ENCODE measurements at regions not wholly inside any gene's neighbourhood (a gene's known extent, or its start where the extent isn't known, plus 50 kb on each side); places are given as distances from the start of the nearest gene placed in this dataset.
"Not testable (repeated sequence)": the region's sequence is repeated elsewhere in the genome, so short reads cannot be mapped to it uniquely, and the experiment has no call there.

GRCh38 chr6:5898563-5898962, 108.2 kb downstream of the NRN1 start:
- DNase-seq (ENCODE audit: low spot score in 2 of 2) (no peak), FAIRE-seq (no peak)

GRCh38 chr6:5898102-5898501, 108.6 kb downstream of the NRN1 start:
- DNase-seq (ENCODE audit: low spot score in 2 of 2) (no peak), FAIRE-seq (no peak)

DNA sequence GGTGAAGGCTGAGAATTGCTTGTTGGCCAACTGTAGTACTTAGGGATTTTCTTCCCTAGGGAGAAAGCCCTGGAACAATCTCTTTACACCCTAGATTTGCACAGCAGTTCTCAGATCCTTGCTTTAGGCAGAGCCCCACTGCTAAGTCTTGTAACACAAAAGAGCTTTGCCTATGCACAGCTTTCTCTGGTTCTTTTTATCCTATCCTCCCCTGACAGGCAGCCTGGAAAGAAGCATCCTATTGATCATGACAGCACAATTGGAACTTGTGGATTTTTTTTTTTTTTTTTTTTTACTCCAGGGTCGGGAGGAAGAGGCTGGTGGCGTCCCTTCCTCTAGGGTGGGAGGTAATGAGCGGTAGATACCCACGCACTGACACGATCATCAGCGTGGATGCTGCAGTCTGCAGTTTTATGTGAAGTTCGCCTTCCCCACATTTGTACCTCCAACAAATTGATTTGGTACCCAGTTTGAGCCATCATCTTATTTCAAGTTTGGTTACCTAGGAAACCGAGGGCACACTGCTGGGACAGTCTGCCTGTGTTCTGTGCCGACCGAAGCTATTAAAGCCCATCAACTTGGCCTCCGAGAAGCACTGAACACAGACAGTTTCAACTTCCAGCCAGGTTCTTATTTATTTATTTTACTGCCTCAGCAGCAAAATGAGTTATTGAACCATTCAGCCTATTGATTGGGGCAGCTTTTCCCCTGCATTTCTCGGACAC, 110.1 kb downstream of the NRN1 start:
- FAIRE-seq, result no peak
- no peak for DNase-seq (ENCODE audit: low spot score in 2 of 2)

- no peak for DNase-seq (ENCODE audit: low spot score in 2 of 2)
- no peak for FAIRE-seq
Observed at GRCh38 chr6:5894357-5894756, 112.4 kb downstream of the NRN1 start.

- FAIRE-seq (no peak), DNase-seq (ENCODE audit: low spot score in 2 of 2) (no peak)
Observed at GRCh38 chr6:5893295-5893694, 113.4 kb downstream of the NRN1 start.

DNA sequence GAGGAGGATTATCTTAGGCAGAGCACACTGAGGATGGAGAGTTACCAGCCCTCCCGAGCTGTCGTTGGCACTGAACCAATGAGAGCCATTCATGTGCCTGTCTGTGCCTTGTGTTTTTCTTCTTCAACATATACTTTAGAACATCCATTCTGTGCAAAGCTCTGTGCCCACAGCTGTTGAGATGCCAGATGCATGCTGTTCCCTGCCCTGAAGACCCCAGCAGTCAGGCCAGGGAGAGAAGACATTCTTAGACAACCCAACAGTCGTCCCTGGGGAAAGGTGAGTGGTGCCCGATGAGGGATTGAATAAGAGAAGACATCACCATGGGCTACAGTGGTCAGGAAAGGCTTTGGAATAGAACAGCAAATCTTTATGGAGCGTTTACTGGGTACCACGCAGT, 114.1 kb downstream of the NRN1 start:
- no peak for DNase-seq (ENCODE audit: low spot score in 2 of 2)
- no peak for FAIRE-seq

GRCh38 chr6:5878792-5879191, 127.9 kb downstream of the NRN1 start:
- FAIRE-seq, result no peak
- DNase-seq (ENCODE audit: low spot score in 2 of 2), result no peak

DNA sequence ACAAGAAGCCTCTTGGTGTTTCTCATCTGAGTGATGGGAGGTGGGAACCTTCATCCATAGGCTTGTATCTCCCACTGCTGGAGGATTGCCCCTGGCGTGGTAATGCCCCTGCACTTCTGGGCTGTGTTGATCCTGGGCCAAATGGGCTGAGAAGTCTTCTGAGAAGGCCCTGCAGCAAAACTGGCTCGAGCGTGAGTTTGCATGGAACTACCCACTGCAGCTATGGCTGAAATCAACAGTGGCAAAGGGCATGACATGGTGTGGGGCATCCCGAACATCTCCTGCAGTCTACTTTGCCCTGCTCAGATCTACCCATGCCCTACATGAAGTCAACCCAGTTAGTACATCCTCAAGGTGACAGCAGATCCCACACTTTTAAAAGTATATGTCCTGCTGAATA, 130.6 kb downstream of the NRN1 start:
- FAIRE-seq (no peak), DNase-seq (ENCODE audit: low spot score in 2 of 2) (no peak)

DNA sequence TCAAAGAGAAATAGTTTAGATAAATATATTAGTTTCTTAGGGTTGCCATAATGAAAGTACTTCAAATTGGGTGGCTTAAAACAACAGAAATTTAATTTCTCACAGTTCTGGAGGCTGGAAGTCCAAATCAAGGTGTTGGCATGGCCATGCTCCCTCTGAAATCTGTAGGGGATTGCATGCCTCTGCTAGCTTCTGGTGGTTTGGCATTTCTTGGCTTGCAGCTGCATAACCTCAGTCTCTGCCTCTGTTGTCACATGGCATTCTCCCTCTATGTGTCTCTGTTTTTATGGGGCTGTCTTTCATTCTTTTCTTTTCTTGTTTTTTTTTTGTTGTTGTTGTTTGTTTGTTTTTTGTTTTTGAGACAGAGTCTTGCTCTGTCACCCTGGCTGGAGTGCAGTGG, 132.7 kb downstream of the NRN1 start:
- DNase-seq (ENCODE audit: low spot score in 2 of 2); FAIRE-seq: not testable (repeated sequence)

DNA sequence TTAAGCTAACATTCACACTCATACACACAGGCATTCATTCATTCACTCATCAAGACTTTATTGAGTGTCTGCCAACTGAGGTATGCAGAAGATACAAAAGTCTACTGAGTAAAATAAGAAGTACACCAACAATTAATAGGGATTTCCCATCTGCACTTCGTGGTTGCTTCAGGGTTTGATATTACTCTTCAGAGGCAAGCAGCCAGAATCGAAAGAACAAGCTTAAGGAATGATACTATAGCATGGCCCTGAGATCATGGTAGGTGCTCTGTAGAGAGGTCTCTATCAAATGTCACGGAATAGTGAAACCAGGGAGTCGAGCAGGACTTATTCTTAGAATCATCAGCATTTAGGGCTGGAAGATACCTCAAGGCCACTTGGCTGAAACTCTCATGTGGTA, 135.4 kb downstream of the NRN1 start:
- FAIRE-seq (no peak), DNase-seq (ENCODE audit: low spot score in 2 of 2) (no peak)

- no peak for FAIRE-seq
- DNase-seq (ENCODE audit: low spot score in 2 of 2), result no peak
Observed at GRCh38 chr6:5869676-5870075, 137.0 kb downstream of the NRN1 start.

- DNase-seq (ENCODE audit: low spot score in 2 of 2) (no peak), FAIRE-seq (no peak)
Observed at GRCh38 chr6:5869261-5869660, 137.5 kb downstream of the NRN1 start.

GRCh38 chr6:5866547-5867051, 140.1 kb downstream of the NRN1 start:
- DNase-seq (ENCODE audit: low spot score in 2 of 2) (no peak), FAIRE-seq (no peak)

DNA sequence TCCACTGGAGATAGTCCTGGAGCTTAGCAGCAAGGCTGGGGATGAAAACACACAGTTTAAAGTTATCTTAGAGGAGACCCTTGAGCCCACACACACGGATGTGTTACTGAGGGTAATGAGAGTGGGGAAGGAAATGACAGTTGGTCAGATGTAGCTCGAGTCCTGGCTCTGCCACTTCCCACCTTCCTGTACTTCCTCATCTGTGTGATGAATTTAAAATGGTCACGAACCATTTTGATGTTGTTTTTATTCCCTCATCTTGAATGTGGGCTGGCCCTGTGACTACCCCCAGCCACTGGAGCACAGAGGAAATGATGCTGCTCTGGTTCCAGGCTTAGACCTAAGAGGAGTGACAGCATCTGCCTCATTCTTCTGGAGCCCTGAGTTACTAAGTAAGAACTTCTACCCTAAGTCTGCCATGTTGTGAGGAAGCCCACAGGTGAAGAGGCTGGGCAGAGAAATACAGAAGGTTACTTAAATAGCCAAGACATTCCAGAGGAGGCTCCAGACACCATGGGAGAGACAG, 141.2 kb downstream of the NRN1 start:
- FAIRE-seq (no peak), DNase-seq (ENCODE audit: low spot score in 2 of 2) (no peak)

- FAIRE-seq, result no peak
Observed at GRCh38 chr6:5860849-5861248, 145.9 kb downstream of the NRN1 start.

GRCh38 chr6:5855787-5856470, 150.8 kb downstream of the NRN1 start:
- FAIRE-seq (no peak), DNase-seq (ENCODE audit: low spot score in 2 of 2) (no peak)

More at GRCh38 chr6:5860849-5861248, 145.9 kb downstream of the NRN1 start:
- DNase-seq (ENCODE audit: low spot score in 2 of 2), result no peak

- FAIRE-seq, result no peak
- DNase-seq (ENCODE audit: low spot score in 2 of 2), result no peak
Observed at GRCh38 chr6:5854899-5855298, 151.8 kb downstream of the NRN1 start.

DNA sequence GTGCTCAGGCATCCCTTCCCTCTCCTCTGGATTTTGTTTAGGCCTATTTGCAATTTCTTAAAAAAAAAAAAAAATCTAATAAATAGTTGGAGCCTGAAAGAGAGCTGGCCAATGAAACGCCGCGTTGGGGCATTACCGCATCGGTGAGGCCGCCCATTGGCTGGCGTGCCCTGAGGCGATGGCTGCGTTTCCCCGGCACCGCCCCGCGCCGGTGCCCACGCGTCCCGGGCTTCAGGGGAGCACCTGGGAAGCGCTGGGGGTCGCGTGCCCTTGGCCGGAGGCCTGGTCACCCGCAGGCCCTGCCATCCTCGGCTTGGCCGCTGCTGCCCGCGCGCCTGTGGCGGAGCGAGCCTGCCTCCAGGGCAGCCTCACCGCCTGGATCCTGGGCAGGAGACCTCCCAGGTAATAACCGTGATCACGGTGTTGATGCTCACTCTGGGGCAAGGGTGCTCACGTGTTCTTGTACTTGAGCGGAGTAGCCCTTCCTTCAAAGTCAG, 155.4 kb downstream of the NRN1 start:
- FAIRE-seq, result no peak
- DNase-seq (ENCODE audit: low spot score in 2 of 2), result peak; percentile 56 to 76

DNA sequence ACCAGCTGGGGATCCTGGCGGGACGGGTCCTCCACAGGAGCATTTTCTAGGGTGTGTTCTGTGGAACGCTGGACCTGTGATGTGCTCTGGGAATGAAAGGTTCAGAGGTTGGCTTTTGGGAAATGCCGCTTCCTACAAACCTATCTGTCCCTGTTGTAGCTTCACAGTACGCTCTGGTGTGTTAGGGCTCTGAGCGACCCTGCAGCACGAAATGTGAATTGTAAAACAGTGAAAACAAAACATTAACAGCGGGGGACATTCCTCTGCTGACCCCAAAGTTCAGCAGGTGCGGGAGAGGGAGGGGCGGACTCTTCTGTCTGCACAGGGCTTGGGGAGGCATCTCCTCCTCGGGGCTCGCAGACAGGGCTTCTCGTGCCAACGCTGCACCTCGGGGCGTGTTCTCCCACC, 155.9 kb downstream of the NRN1 start:
- DNase-seq (ENCODE audit: low spot score in 2 of 2), result no peak
- FAIRE-seq, result no peak

GRCh38 chr6:5846889-5847288, 159.8 kb downstream of the NRN1 start:
- no peak for FAIRE-seq
- no peak for DNase-seq (ENCODE audit: low spot score in 2 of 2)

- FAIRE-seq (no peak), DNase-seq (ENCODE audit: low spot score in 2 of 2) (no peak)
Observed at GRCh38 chr6:5846335-5846734, 160.4 kb downstream of the NRN1 start.

GRCh38 chr6:5843078-5843477, 163.6 kb downstream of the NRN1 start:
- FAIRE-seq (no peak), DNase-seq (ENCODE audit: low spot score in 2 of 2) (no peak)
